CD14-positive monocyte (primary cell): ENCODE measurements at regions not wholly inside any gene's neighbourhood (a gene's known extent, or its start where the extent isn't known, plus 50 kb on each side); places are given as distances from the start of the nearest gene placed in this dataset.

Source experiments
- DNase-seq, 3 donors: peaks; one replicate each; pipeline ENCODE4 v3.0.0-alpha.2; 2011 to 2022
- H2AFZ ChIP-seq: 2 replicates; pipeline ENCODE4 v1.6.0; 2012; ENCODE audit warnings: mild to moderate bottlenecking, low read depth, low read length, inconsistent platforms; ENCODE audit not compliant: insufficient read depth, poor library complexity, severe bottlenecking
- H3K27ac ChIP-seq, 2 donors: 1 replicate in 1 of 2; 2 replicates in 1 of 2; pipeline ENCODE4 v1.5.1; 2012 to 2013; ENCODE audit warnings: low read length in 2 of 2, control low read depth in 1 of 2, inconsistent platforms in 1 of 2, low read depth in 1 of 2, mild to moderate bottlenecking in 1 of 2
- H3K27me3 ChIP-seq, 2 donors: one replicate each; pipeline versions ENCODE4 v1.6.0 to v1.6.1; 2011 to 2013; ENCODE audit warnings: low read length in 2 of 2; ENCODE audit not compliant: control insufficient read depth in 2 of 2, insufficient read depth in 2 of 2
- H3K36me3 ChIP-seq, 2 donors: replicated peaks in 1 of 2; 1 replicate in 1 of 2; 2 replicates in 1 of 2; pipeline versions ENCODE4 v1.5.1 to v1.6.1; 2012 to 2013; ENCODE audit warnings: low read length in 2 of 2, control low read depth in 1 of 2, inconsistent platforms in 1 of 2, mild to moderate bottlenecking in 1 of 2; ENCODE audit not compliant: insufficient read depth in 2 of 2, control insufficient read depth in 1 of 2
- H3K4me1 ChIP-seq, 2 donors: 1 replicate in 1 of 2; 2 replicates in 1 of 2; pipeline versions ENCODE4 v1.5.1 to v1.6.1; 2012 to 2013; ENCODE audit warnings: low read length in 2 of 2, control low read depth in 1 of 2, inconsistent platforms in 1 of 2, mild to moderate bottlenecking in 1 of 2, moderate library complexity in 1 of 2; ENCODE audit not compliant: insufficient read depth in 2 of 2, control insufficient read depth in 1 of 2
- H3K4me2 ChIP-seq: replicated peaks from 2 replicates; pipeline ENCODE3; 2012; ENCODE audit warnings: low read length, moderate library complexity, mild to moderate bottlenecking; ENCODE audit not compliant: poor library complexity, severe bottlenecking; ENCODE audit errors: extremely low read depth
- H3K4me3 ChIP-seq, 3 experiments: fragments of 200-600 bp in 1 of 3; sonication (generic) in 1 of 3; replicated peaks in 1 of 3; 1 replicate in 2 of 3; 2 replicates in 1 of 3; pipeline ENCODE4 v1.5.1; 2011 to 2013; ENCODE audit warnings: low read length in 3 of 3, mild to moderate bottlenecking in 3 of 3, control low read depth in 2 of 3, low read depth in 2 of 3, inconsistent platforms in 1 of 3, moderate library complexity in 1 of 3
- H3K79me2 ChIP-seq: 2 replicates; pipeline ENCODE4 v1.6.0; 2012; ENCODE audit warnings: mild to moderate bottlenecking, control low read depth, inconsistent platforms, low read length, moderate library complexity; ENCODE audit not compliant: insufficient read depth
- H3K9ac ChIP-seq: 2 replicates; pipeline ENCODE4 v1.6.0; 2017; ENCODE audit warnings: low read length, mild to moderate bottlenecking; ENCODE audit not compliant: insufficient read depth, poor library complexity, severe bottlenecking
- H3K9me3 ChIP-seq, 2 donors: replicated peaks in 1 of 2; 1 replicate in 1 of 2; 2 replicates in 1 of 2; pipeline versions ENCODE4 v1.5.1 to v1.6.1; 2012 to 2013; ENCODE audit warnings: low read length in 2 of 2, control low read depth in 1 of 2; ENCODE audit not compliant: control insufficient read depth in 1 of 2, insufficient read depth in 1 of 2
- H4K20me1 ChIP-seq: 2 replicates; pipeline ENCODE4 v1.6.0; 2012; ENCODE audit warnings: mild to moderate bottlenecking, low read length, control low read depth, moderate library complexity; ENCODE audit not compliant: insufficient read depth
- H3K27ac Mint-ChIP-seq, 7 donors: one replicate each; pipeline ENCODE4 v1.8.0; 2020; ENCODE audit warnings: mild to moderate bottlenecking in 7 of 7, mixed read lengths in 7 of 7, moderate library complexity in 6 of 7, inconsistent platforms in 2 of 7
- H3K27me3 Mint-ChIP-seq, 3 donors: one replicate each; pipeline ENCODE4 v1.8.0; 2021 to 2022; ENCODE audit warnings: low read depth in 3 of 3, mild to moderate bottlenecking in 3 of 3, mixed read lengths in 3 of 3, moderate library complexity in 3 of 3, inconsistent platforms in 1 of 3
- H3K36me3 Mint-ChIP-seq, 2 donors: one replicate each; pipeline ENCODE4 v1.8.0; 2020; ENCODE audit warnings: mixed read lengths in 2 of 2, inconsistent platforms in 1 of 2, mild to moderate bottlenecking in 1 of 2
- H3K4me1 Mint-ChIP-seq: one replicate; pipeline ENCODE4 v1.8.0; 2020; ENCODE audit warnings: mild to moderate bottlenecking, mixed read lengths
- H3K4me3 Mint-ChIP-seq, 2 donors: one replicate each; pipeline ENCODE4 v1.8.0; 2020; ENCODE audit warnings: mild to moderate bottlenecking in 2 of 2, mixed read lengths in 2 of 2, moderate library complexity in 1 of 2
- H3K9me3 Mint-ChIP-seq, 7 donors: one replicate each; pipeline ENCODE4 v1.8.0; 2020 to 2022; ENCODE audit warnings: mixed read lengths in 7 of 7, mild to moderate bottlenecking in 6 of 7, moderate library complexity in 6 of 7, inconsistent platforms in 2 of 7
- WGBS: methylation state at CpG from one replicate; pipeline ENCODE4 v1.1.5; 2013; ENCODE audit warnings: missing lambda C conversion rate; ENCODE audit not compliant: insufficient coverage; 5-methylcytosine and 5-hydroxymethylcytosine counted together
- intact Hi-C, 2 donors: fragments of 100-400 bp; cut with micrococcal nuclease; formaldehyde crosslinking; loops; one replicate each; pipeline versions ENCODE4 v1.15.0 to v1.15.1; 2023
- TF ChIP-seq, protein P1 (sequence below): fragments of 200-600 bp; IDR thresholded peaks from one replicate; pipeline ENCODE4 v1.8.0; 2022; ENCODE audit warnings: antibody characterized with exemption, mild to moderate bottlenecking

- H3K36me3 ChIP-seq, result no peaks in the 10 kb centered on the region
- Mint-ChIP-seq H3K27ac (no peak overlapping the region), H3K27me3 (no peaks in the 10 kb centered on the region), H3K4me3 (no peak overlapping the region), H3K36me3 (no peaks in the 10 kb centered on the region), H3K4me1 (no peaks in the 10 kb centered on the region), H3K9me3 (no peaks in the 10 kb centered on the region)
- H3K9me3 ChIP-seq, result no peaks in the 10 kb centered on the region
- H4K20me1 ChIP-seq, result no peaks in the 10 kb centered on the region
- WGBS, result 67% methylated on average over 1 of the region's 3 CpGs
- DNase-seq, result no peak
- H2AFZ ChIP-seq, result no peak overlapping the region
- no peak overlapping the region for H3K9ac ChIP-seq
- H3K4me1 ChIP-seq, result no peaks in the 10 kb centered on the region
- H3K27ac ChIP-seq, result no peak overlapping the region
- no peak overlapping the region for H3K4me2 ChIP-seq
- TF ChIP-seq, protein P1, sequence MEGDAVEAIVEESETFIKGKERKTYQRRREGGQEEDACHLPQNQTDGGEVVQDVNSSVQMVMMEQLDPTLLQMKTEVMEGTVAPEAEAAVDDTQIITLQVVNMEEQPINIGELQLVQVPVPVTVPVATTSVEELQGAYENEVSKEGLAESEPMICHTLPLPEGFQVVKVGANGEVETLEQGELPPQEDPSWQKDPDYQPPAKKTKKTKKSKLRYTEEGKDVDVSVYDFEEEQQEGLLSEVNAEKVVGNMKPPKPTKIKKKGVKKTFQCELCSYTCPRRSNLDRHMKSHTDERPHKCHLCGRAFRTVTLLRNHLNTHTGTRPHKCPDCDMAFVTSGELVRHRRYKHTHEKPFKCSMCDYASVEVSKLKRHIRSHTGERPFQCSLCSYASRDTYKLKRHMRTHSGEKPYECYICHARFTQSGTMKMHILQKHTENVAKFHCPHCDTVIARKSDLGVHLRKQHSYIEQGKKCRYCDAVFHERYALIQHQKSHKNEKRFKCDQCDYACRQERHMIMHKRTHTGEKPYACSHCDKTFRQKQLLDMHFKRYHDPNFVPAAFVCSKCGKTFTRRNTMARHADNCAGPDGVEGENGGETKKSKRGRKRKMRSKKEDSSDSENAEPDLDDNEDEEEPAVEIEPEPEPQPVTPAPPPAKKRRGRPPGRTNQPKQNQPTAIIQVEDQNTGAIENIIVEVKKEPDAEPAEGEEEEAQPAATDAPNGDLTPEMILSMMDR, result no peak
- no peaks in the 10 kb centered on the region for H3K79me2 ChIP-seq
- H3K27me3 ChIP-seq, result no peaks in the 10 kb centered on the region
- H3K4me3 ChIP-seq, result no peak overlapping the region
- intact Hi-C loops, result no loop called here
These were observed 706.0 kb downstream of the KCNA4 start for GRCh38 chr11:29310725-29311342.

DNA sequence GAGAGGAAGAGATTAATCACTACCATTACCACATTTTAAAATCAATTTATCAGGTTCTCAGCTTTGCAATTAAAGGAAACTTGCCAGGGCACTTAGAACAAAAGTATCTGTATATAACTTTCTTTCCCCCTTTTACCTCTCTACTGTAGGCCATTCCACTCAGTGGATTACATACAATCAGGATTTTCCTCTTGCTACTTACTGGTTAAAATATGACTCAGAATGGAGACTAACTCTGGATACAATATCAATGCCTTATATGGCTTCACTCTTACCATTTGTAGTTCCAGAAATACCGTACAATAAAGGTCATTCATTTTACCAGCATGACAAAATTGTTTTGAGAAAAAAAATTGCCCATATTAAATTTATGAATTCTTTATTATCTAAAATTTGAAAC, 706.8 kb downstream of the KCNA4 start:
- no peak for DNase-seq
- H2AFZ ChIP-seq, result no peak overlapping the region
- no CpG with 5 or more reads among the region's 1 CpG for WGBS
- Mint-ChIP-seq H3K9me3 (no peaks in the 10 kb centered on the region), H3K27me3 (no peaks in the 10 kb centered on the region), H3K4me1 (no peaks in the 10 kb centered on the region), H3K36me3 (no peaks in the 10 kb centered on the region), H3K27ac (no peak overlapping the region), H3K4me3 (no peak overlapping the region)
- H3K9me3 ChIP-seq, result no peaks in the 10 kb centered on the region
- H3K36me3 ChIP-seq, result no peaks in the 10 kb centered on the region
- H3K79me2 ChIP-seq, result no peaks in the 10 kb centered on the region
- H4K20me1 ChIP-seq, result no peaks in the 10 kb centered on the region
- H3K4me3 ChIP-seq, result no peak overlapping the region
- TF ChIP-seq, protein P1, result no peak
- intact Hi-C loops, result no loop called here
- no peaks in the 10 kb centered on the region for H3K27me3 ChIP-seq
- no peaks in the 10 kb centered on the region for H3K4me1 ChIP-seq
- no peak overlapping the region for H3K27ac ChIP-seq
- no peak overlapping the region for H3K9ac ChIP-seq
- no peak overlapping the region for H3K4me2 ChIP-seq
